Stimulated activated naive B cell treated with anti-CD40 and anti-IgM and Interleukin-4, amounts not matched to agents 10 μg/mL and 1 μg/mL and 100 μg/mL, for 72 hours (primary cell): ENCODE measurements at regions not wholly inside any gene's neighbourhood (a gene's known extent, or its start where the extent isn't known, plus 50 kb on each side); places are given as distances from the start of the nearest gene placed in this dataset.
"Not testable (repeated sequence)": the region's sequence is repeated elsewhere in the genome, so short reads cannot be mapped to it uniquely, and the experiment has no call there.

Experiments used
- ATAC-seq, 2 donors: fragments of 150-1000 bp; cut with Tn5 transposase; replicated peaks; 2 replicates each; pipeline ENCODE4 v1.10.0; 2021; ENCODE audit warnings: moderate library complexity in 1 of 2
- DNase-seq: peaks from one replicate; pipeline ENCODE4 v3.0.0; 2021
- H3K27ac Mint-ChIP-seq: one replicate; pipeline ENCODE4 v1.8.0; 2022; ENCODE audit warnings: mild to moderate bottlenecking, mixed read lengths
- H3K27me3 Mint-ChIP-seq, 2 donors: one replicate each; pipeline ENCODE4 v1.8.0; 2022; ENCODE audit warnings: mixed read lengths in 2 of 2
- H3K36me3 Mint-ChIP-seq, 2 donors: one replicate each; pipeline ENCODE4 v1.8.0; 2022; ENCODE audit warnings: mixed read lengths in 2 of 2, mild to moderate bottlenecking in 1 of 2
- H3K4me1 Mint-ChIP-seq, 2 donors: one replicate each; pipeline ENCODE4 v1.8.0; 2022; ENCODE audit warnings: mixed read lengths in 2 of 2, mild to moderate bottlenecking in 1 of 2
- H3K4me3 Mint-ChIP-seq, 2 donors: one replicate each; pipeline ENCODE4 v1.8.0; 2022; ENCODE audit warnings: mild to moderate bottlenecking in 2 of 2, mixed read lengths in 2 of 2, moderate library complexity in 1 of 2
- H3K9me3 Mint-ChIP-seq, 2 donors: one replicate each; pipeline ENCODE4 v1.8.0; 2022; ENCODE audit warnings: mixed read lengths in 2 of 2, mild to moderate bottlenecking in 1 of 2

DNA sequence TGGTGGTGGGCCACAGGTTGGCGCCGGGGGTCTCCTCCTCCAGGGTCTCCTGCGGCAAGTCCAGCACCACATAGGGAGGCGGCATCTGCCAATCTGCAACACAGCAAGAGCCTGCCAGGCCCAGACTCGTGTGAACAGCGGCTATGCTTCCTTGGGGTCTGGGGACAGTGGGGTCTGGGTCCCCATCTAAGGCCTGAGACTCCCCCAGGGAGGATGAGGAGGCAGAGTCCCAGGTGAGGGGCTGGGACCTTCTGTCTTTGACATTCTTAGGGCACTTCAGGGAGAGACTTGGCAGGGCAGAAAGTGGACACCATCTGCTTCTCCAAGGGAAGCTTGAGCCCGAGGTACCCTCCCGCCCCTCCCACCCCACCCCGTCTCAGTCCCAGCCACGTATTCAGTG, 178.1 kb downstream of the TMEM121 start:
- H3K36me3 Mint-ChIP-seq, result peaks cover 6 to 12% of the 10 kb centered on the region in 2 donors
- ATAC-seq, DNase-seq, H3K4me3 Mint-ChIP-seq, H3K27me3 Mint-ChIP-seq, H3K9me3 Mint-ChIP-seq: not testable (repeated sequence)
- peaks cover 51 to 68% of the 10 kb centered on the region in 2 donors for H3K4me1 Mint-ChIP-seq
- peak overlapping the region; percentile 22 for H3K27ac Mint-ChIP-seq

GRCh38 chr14:105705512-105705861, 179.1 kb downstream of the TMEM121 start:
- peak overlapping the region; percentile 95 for H3K27ac Mint-ChIP-seq
- H3K36me3 Mint-ChIP-seq, result peaks cover 6 to 12% of the 10 kb centered on the region in 2 donors
- H3K27me3 Mint-ChIP-seq, H3K9me3 Mint-ChIP-seq, DNase-seq, ATAC-seq: not testable (repeated sequence)
- peak overlapping the region in 1 of 2 donors; percentile 52 for H3K4me3 Mint-ChIP-seq
- H3K4me1 Mint-ChIP-seq, result peaks cover 50 to 64% of the 10 kb centered on the region in 2 donors

- DNase-seq (peak; percentile 63), ATAC-seq (peak; percentile 86 to 90)
- Mint-ChIP-seq H3K27ac (peak overlapping the region; percentile 95), H3K4me3 (peak overlapping the region; percentile 33 to 52), H3K36me3 (peaks cover 6 to 12% of the 10 kb centered on the region in 2 donors), H3K4me1 (peaks cover 44 to 59% of the 10 kb centered on the region in 2 donors)
- not testable (repeated sequence) for H3K9me3 Mint-ChIP-seq, H3K27me3 Mint-ChIP-seq
Measured at GRCh38 chr14:105705862-105706700, 179.7 kb downstream of the TMEM121 start.

GRCh38 chr14:105706701-105707019, 180.3 kb downstream of the TMEM121 start:
- Mint-ChIP-seq H3K27ac (peak overlapping the region; percentile 95), H3K4me1 (peaks cover 40 to 53% of the 10 kb centered on the region in 2 donors)
- H3K36me3 Mint-ChIP-seq, DNase-seq, H3K27me3 Mint-ChIP-seq, H3K4me3 Mint-ChIP-seq, ATAC-seq, H3K9me3 Mint-ChIP-seq: not testable (repeated sequence)

DNA sequence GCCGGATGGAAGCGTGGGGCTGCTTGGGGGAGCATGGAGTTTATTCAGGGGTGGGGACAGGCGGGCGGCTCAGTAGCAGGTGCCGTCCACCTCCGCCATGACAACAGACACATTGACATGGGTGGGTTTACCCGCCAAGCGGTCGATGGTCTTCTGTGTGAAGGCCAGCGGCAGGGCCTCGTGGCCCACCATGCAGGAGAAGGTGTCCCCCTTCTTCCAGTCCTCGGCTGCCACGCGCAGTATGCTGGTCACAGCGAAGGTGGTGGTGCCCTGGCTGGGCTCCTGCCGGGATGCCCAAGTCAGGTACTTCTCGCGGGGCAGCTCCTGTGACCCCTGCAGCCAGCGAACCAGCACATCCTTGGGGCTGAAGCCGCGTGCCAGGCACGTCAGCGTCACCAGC, 180.7 kb downstream of the TMEM121 start:
- Mint-ChIP-seq H3K4me1 (peaks cover 35 to 48% of the 10 kb centered on the region in 2 donors), H3K27ac (peak overlapping the region; percentile 62)
- not testable (repeated sequence) for H3K4me3 Mint-ChIP-seq, H3K9me3 Mint-ChIP-seq, ATAC-seq, DNase-seq, H3K36me3 Mint-ChIP-seq, H3K27me3 Mint-ChIP-seq

DNA sequence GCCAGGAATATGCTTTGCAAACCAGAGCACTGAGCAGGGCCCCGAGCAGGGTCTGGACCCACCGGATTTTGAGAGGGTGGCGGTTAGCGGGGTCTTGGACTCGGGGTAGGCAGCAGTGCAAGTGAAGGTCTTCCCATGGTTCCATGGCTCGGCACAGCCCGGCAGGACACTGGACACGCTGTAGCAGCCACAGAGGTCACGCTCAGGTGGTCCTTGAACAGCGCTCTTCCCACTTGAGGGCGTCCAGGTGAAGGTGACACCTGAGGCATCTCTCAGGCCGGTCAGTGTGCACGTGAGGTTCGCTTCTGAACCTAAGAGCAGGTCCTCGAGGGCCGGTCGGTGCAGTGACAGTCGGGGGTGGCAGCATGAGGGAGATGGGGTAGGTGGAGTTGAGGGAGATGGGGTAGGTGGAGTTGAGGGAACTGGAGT, 181.4 kb downstream of the TMEM121 start:
- not testable (repeated sequence) for H3K36me3 Mint-ChIP-seq, ATAC-seq, DNase-seq, H3K9me3 Mint-ChIP-seq, H3K27me3 Mint-ChIP-seq
- Mint-ChIP-seq H3K4me1 (peaks cover 30 to 42% of the 10 kb centered on the region in 2 donors), H3K27ac (peak overlapping the region; percentile 60), H3K4me3 (peak overlapping the region; percentile 3 to 51)

- not testable (repeated sequence) for H3K27me3 Mint-ChIP-seq, ATAC-seq, H3K4me3 Mint-ChIP-seq, H3K9me3 Mint-ChIP-seq, H3K36me3 Mint-ChIP-seq, DNase-seq
- H3K27ac Mint-ChIP-seq, result peak overlapping the region; percentile 20
- peaks cover 32 to 44% of the 10 kb centered on the region in 2 donors for H3K4me1 Mint-ChIP-seq
Measured at GRCh38 chr14:105708251-105709134, 182.1 kb downstream of the TMEM121 start.

DNA sequence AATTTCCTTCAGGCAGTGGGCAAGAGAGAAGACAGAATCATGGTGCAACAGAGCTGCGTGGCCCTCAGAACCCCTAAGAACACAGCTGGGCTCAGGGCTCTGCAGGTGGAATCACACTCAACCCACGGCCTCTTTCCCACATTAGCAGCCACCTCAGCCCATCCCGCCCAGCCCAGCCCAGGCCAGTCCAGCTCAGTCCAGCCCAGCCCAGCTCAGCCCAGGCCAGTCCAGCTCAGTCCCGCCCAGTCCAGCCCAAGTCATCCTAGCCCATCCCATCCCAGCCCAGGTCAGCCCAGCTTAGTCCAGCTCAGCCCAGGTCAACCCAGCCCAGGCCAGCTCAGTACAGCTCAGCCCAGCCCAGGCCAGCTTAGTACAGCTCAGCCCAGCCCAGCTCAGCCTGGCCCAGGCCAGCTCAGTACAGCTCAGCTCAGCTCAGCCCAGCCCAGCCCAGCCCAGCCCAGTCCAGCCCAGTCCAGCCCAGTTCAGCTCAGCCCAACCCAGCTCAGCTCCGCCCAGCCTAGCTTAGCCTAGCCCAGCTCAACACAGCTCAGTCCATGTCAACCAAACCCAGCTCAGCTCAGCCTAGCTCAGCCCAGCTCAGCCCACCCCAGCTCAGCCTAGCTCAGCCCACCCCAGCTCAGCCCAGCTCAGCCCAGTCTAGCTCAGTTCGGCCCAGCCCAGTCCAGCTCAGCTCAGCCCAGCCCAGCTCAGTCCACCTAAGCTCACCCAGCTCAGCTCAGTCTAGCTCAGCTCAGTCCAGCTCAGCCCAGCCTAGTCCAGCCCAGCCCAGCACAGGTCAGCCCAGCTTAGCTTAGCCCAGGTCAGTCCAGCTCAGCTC, 183.1 kb downstream of the TMEM121 start:
- H3K9me3 Mint-ChIP-seq, result peaks cover 3 to 8% of the 10 kb centered on the region in 2 donors
- peak overlapping the region; percentile 79 for H3K27ac Mint-ChIP-seq

GRCh38 chr14:105710119-105711043, 184.0 kb downstream of the TMEM121 start:
- no peak for DNase-seq
- peaks cover 27 to 38% of the 10 kb centered on the region in 2 donors for H3K4me1 Mint-ChIP-seq
- peak overlapping the region; percentile 71 for H3K27ac Mint-ChIP-seq
- no peak for ATAC-seq
- H3K9me3 Mint-ChIP-seq, result peaks cover 3 to 4% of the 10 kb centered on the region in 2 donors
- H3K4me3 Mint-ChIP-seq, result peak overlapping the region in 1 of 2 donors; percentile 52
- H3K27me3 Mint-ChIP-seq, result no peaks in the 10 kb centered on the region
- H3K36me3 Mint-ChIP-seq, result peaks cover 3% of the 10 kb centered on the region in 2 donors

More for the DNA sequence above, 183.1 kb downstream of the TMEM121 start:
- DNase-seq, result no peak
- H3K27me3 Mint-ChIP-seq, result no peaks in the 10 kb centered on the region
- ATAC-seq, result no peak
- H3K4me3 Mint-ChIP-seq, result peak overlapping the region; percentile 22 to 52
- H3K4me1 Mint-ChIP-seq, result peaks cover 32 to 44% of the 10 kb centered on the region in 2 donors
- peaks cover 3 to 8% of the 10 kb centered on the region in 2 donors for H3K36me3 Mint-ChIP-seq

DNA sequence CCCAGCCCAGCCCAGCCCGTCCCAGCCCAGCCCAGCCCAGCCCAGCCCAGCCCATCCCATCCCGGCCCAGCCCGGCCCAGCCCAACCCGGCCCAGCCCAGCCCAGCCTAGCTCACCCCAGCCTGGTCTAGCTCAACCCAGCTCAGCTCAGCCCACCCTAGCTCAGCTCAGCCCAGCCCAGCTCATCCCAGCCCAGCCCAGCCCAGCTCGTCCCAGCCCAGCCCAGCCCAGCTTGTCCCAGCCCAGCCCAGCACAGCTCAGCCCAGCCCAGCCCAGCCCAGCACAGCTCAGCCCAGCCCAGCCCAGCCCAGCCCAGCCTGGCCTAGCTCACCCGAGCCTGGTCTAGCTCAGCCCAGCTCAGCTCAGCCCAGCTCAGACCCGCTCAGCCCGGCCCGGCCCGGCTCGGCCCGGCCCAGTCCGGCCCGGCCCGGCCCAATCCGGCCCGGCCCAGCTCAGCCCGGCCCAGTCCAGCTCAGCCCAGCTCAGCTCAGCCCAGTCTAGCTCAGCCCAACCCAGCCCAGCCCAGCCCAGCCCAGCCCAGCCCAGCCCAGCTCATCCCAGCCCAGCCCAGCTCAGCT, 184.7 kb downstream of the TMEM121 start:
- Mint-ChIP-seq H3K4me1 (peaks cover 20 to 30% of the 10 kb centered on the region in 2 donors), H3K4me3 (no peak overlapping the region), H3K27me3 (no peaks in the 10 kb centered on the region), H3K9me3 (no peaks in the 10 kb centered on the region), H3K36me3 (peaks cover 0 to 1% of the 10 kb centered on the region in 2 donors), H3K27ac (no peak overlapping the region)
- DNase-seq (no peak), ATAC-seq (no peak)

DNA sequence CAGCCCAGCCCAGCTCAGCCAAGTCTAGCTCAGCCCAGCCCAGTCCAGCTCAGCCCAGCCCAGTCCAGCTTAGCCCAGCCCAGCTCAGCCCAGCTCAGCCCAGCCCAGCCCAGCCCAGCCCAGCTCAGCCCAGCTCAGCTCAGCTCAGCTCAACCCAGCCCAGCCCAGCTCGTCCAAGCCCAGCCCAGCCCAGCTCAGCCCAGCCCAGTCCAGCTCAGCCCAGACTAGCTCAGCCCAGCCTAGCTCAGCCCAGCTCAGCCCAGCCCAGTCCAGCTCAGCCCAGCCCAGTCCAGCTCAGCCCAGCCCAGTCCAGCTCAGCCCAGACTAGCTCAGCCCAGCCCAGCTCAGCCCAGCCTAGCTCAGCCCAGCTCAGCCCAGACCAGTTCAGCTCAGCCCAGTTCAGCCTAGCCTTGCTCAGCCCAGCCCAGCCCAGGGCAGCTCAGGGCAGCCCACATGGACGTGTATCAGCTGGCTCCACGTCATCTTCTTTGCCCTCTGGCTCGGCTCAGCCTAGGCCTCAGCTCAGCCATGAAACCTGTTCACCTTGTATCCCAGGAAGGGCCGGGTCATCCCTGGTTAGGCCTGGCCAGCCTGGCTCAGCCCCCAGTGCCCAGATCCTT, 185.6 kb downstream of the TMEM121 start:
- Mint-ChIP-seq H3K9me3 (no peaks in the 10 kb centered on the region), H3K27ac (peak overlapping the region; percentile 81), H3K4me1 (peaks cover 16 to 22% of the 10 kb centered on the region in 2 donors), H3K36me3 (peaks cover 0 to 1% of the 10 kb centered on the region in 2 donors), H3K27me3 (no peaks in the 10 kb centered on the region), H3K4me3 (peak overlapping the region; percentile 39 to 59)
- no peak for DNase-seq
- ATAC-seq, result no peak

DNA sequence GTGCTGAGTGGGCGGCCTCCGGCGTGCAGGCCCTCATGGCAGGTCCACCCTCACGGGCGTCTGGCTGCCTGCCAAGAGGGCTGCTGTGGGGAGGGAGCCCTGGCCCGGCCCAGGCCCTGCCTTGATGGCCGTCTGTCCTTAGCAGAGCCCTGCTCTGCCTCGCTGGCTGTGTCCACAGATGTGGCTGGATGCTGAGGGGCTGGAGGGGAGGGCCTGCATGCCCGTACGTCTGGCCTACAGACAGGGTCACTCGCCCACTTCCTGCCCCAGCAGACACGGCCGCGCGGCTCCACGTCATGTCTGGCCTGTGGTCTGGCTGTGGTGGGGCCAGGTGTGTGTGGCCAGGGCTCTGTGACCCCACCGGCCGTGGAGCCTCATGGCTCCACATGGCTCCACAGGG, 186.3 kb downstream of the TMEM121 start:
- H3K4me3 Mint-ChIP-seq, H3K27me3 Mint-ChIP-seq, H3K9me3 Mint-ChIP-seq, H3K36me3 Mint-ChIP-seq: not testable (repeated sequence)
- peaks cover 16 to 18% of the 10 kb centered on the region in 2 donors for H3K4me1 Mint-ChIP-seq
- DNase-seq (peak; percentile 57), ATAC-seq (peak; percentile 66 to 73)
- peak overlapping the region; percentile 5 for H3K27ac Mint-ChIP-seq
